ENCODE measurements at regions not wholly inside any gene's neighbourhood (a gene's known extent, or its start where the extent isn't known, plus 50 kb on each side); places are given as distances from the start of the nearest gene placed in this dataset.

GRCh38 chr11:122505304-122506006 lies 150.1 kb upstream of the UBASH3B start:
- H3K27me3 ChIP-seq (ENCODE audit: insufficient read depth, low read depth, severe bottlenecking): peaks cover 66% of the 10 kb centered on the region
- no peak overlapping the region for H3K4me3 ChIP-seq (ENCODE audit: low read depth, low read length)
- peak; percentile 87 for TF ChIP-seq CTCF (IDR thresholded peaks at IDR 0.05; ENCODE audit: low read depth, low read length)
- H3K36me3 ChIP-seq: no peaks in the 10 kb centered on the region
- H3K27ac ChIP-seq: no peak overlapping the region
- peak; percentile 65 for DNase-seq
- no peaks in the 10 kb centered on the region for H3K9me3 ChIP-seq (ENCODE audit: severe bottlenecking)

GRCh38 chr11:122494221-122494620 lies 161.3 kb upstream of the UBASH3B start:
- no peak overlapping the region for H3K4me3 ChIP-seq (ENCODE audit: low read depth, low read length)
- peaks cover 3% of the 10 kb centered on the region for H3K9me3 ChIP-seq (ENCODE audit: severe bottlenecking)
- H3K27ac ChIP-seq: no peak overlapping the region
- H3K27me3 ChIP-seq (ENCODE audit: insufficient read depth, low read depth, severe bottlenecking): peaks cover under 1% of the 10 kb centered on the region
- no peaks in the 10 kb centered on the region for H3K36me3 ChIP-seq
- TF ChIP-seq CTCF (IDR thresholded peaks at IDR 0.05; ENCODE audit: low read depth, low read length): no peak
- DNase-seq: no peak

GRCh38 chr11:122491509-122491908 lies 164.0 kb upstream of the UBASH3B start:
- H3K27me3 ChIP-seq (ENCODE audit: insufficient read depth, low read depth, severe bottlenecking): peaks cover 10% of the 10 kb centered on the region
- DNase-seq: no peak
- no peaks in the 10 kb centered on the region for H3K9me3 ChIP-seq (ENCODE audit: severe bottlenecking)
- H3K4me3 ChIP-seq (ENCODE audit: low read depth, low read length): no peak overlapping the region
- no peak overlapping the region for H3K27ac ChIP-seq
- no peaks in the 10 kb centered on the region for H3K36me3 ChIP-seq
- no peak for TF ChIP-seq CTCF (IDR thresholded peaks at IDR 0.05; ENCODE audit: low read depth, low read length)

- H3K4me3 ChIP-seq (ENCODE audit: low read depth, low read length): no peak overlapping the region
- no peak for DNase-seq
- H3K36me3 ChIP-seq: no peaks in the 10 kb centered on the region
- no peak for TF ChIP-seq CTCF (IDR thresholded peaks at IDR 0.05; ENCODE audit: low read depth, low read length)
- H3K27ac ChIP-seq: no peak overlapping the region
- peaks cover 15% of the 10 kb centered on the region for H3K27me3 ChIP-seq (ENCODE audit: insufficient read depth, low read depth, severe bottlenecking)
- no peaks in the 10 kb centered on the region for H3K9me3 ChIP-seq (ENCODE audit: severe bottlenecking)
Observed at GRCh38 chr11:122488892-122489706, 166.4 kb upstream of the UBASH3B start.

- peaks cover 15% of the 10 kb centered on the region for H3K27me3 ChIP-seq (ENCODE audit: insufficient read depth, low read depth, severe bottlenecking)
Observed at GRCh38 chr11:122487669-122488068, 167.9 kb upstream of the UBASH3B start.

More at GRCh38 chr11:122487669-122488068, 167.9 kb upstream of the UBASH3B start:
- no peak overlapping the region for H3K4me3 ChIP-seq (ENCODE audit: low read depth, low read length)
- H3K9me3 ChIP-seq (ENCODE audit: severe bottlenecking): peaks cover 6% of the 10 kb centered on the region
- no peaks in the 10 kb centered on the region for H3K36me3 ChIP-seq
- no peak overlapping the region for H3K27ac ChIP-seq
- TF ChIP-seq CTCF (IDR thresholded peaks at IDR 0.05; ENCODE audit: low read depth, low read length): no peak
- DNase-seq: no peak
